Right atrium auricular region (tissue), 2 donors: ENCODE measurements at regions not wholly inside any gene's neighbourhood (a gene's known extent, or its start where the extent isn't known, plus 50 kb on each side); places are given as distances from the start of the nearest gene placed in this dataset.

ENCODE experiments used
- DNase-seq: peaks from one replicate; pipeline ENCODE4 v3.0.0-alpha.2; 2019; ENCODE audit warnings: low spot score
- H3K27ac ChIP-seq, 2 donors: fragments of 200-600 bp; sonication (generic); 1 replicate in 1 of 2; 2 replicates in 1 of 2; pipeline ENCODE4 v1.5.1; 2016 to 2019
- H3K27me3 ChIP-seq, 2 donors: fragments of 200-600 bp; sonication (generic); one replicate each; pipeline versions ENCODE4 v1.5.1 to v1.6.0; 2017 to 2019
- H3K36me3 ChIP-seq: fragments of 200-600 bp; sonication (generic); one replicate; pipeline ENCODE4 v1.5.1; 2016
- H3K4me1 ChIP-seq, 2 donors: fragments of 200-600 bp; sonication (generic); one replicate each; pipeline versions ENCODE4 v1.5.1 to v1.6.0; 2017 to 2019
- H3K4me3 ChIP-seq, 2 donors: fragments of 200-600 bp; sonication (generic); 1 replicate in 1 of 2; 2 replicates in 1 of 2; pipeline ENCODE4 v1.5.1; 2017 to 2019; ENCODE audit warnings: mild to moderate bottlenecking in 1 of 2, moderate library complexity in 1 of 2
- H3K9me3 ChIP-seq, 2 donors: fragments of 200-600 bp; sonication (generic); one replicate each; pipeline ENCODE4 v1.5.1; 2019
- CTCF ChIP-seq, 2 donors: fragments of 200-600 bp; sonication (generic); IDR thresholded peaks; one replicate each; pipeline ENCODE4 v1.5.1; 2019; ENCODE audit warnings: antibody characterized with exemption in 2 of 2

GRCh38 chr5:42360616-42361314 lies 62.5 kb upstream of the GHR start:
- Histone ChIP-seq H3K9me3 (no peaks in the 10 kb centered on the region), H3K27me3 (no peaks in the 10 kb centered on the region), H3K4me1 (no peaks in the 10 kb centered on the region), H3K36me3 (no peaks in the 10 kb centered on the region), H3K27ac (no peak overlapping the region), H3K4me3 (no peak overlapping the region)
- DNase-seq = no peak
- TF ChIP-seq CTCF (IDR thresholded peaks at IDR 0.05) = no peak

- H3K27ac ChIP-seq = no peak overlapping the region
- DNase-seq = no peak
- H3K4me3 ChIP-seq = no peak overlapping the region
- TF ChIP-seq CTCF (IDR thresholded peaks at IDR 0.05) = no peak
- no peaks in the 10 kb centered on the region for H3K36me3 ChIP-seq
- H3K9me3 ChIP-seq = no peaks in the 10 kb centered on the region
- H3K4me1 ChIP-seq = no peaks in the 10 kb centered on the region
- H3K27me3 ChIP-seq = no peaks in the 10 kb centered on the region
Observed at GRCh38 chr5:42361315-42361688, 61.9 kb upstream of the GHR start.

GRCh38 chr5:42366051-42366450 lies 57.2 kb upstream of the GHR start:
- Histone ChIP-seq H3K4me1 (no peaks in the 10 kb centered on the region), H3K9me3 (no peaks in the 10 kb centered on the region), H3K4me3 (no peak overlapping the region), H3K36me3 (no peaks in the 10 kb centered on the region), H3K27ac (no peak overlapping the region), H3K27me3 (no peaks in the 10 kb centered on the region)
- DNase-seq = no peak
- no peak for TF ChIP-seq CTCF (IDR thresholded peaks at IDR 0.05)
